ENCODE measurements at regions not wholly inside any gene's neighbourhood (a gene's known extent, or its start where the extent isn't known, plus 50 kb on each side); places are given as distances from the start of the nearest gene placed in this dataset.
"Not testable (repeated sequence)": the region's sequence is repeated elsewhere in the genome, so short reads cannot be mapped to it uniquely, and the experiment has no call there.

DNA sequence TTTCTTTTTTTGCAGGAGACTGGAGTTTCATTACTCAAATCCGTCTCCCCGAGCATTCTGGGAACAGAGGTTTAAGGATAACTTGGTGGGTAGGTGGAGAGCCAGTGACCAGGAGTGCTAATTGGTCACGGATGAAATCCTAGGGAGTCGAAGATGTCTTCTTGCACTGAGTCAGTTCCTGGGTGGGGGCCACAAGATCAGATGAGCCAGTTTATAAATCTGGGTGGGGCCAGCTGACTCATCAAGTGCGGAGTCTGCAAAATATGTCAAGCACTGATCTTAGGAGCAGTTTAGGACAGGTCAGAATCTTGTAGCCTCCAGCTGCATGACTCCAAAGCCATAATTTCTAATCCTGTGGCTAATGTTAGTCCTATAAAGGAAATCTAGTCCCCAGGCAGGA lies 741.3 kb downstream of the PCDH7 start:
- DNase-seq (ENCODE audit: low read depth): peak; percentile 84

GRCh38 chr4:31467781-31468180 lies 747.6 kb downstream of the PCDH7 start:
- DNase-seq (ENCODE audit: low read depth): peak; percentile 61

DNA sequence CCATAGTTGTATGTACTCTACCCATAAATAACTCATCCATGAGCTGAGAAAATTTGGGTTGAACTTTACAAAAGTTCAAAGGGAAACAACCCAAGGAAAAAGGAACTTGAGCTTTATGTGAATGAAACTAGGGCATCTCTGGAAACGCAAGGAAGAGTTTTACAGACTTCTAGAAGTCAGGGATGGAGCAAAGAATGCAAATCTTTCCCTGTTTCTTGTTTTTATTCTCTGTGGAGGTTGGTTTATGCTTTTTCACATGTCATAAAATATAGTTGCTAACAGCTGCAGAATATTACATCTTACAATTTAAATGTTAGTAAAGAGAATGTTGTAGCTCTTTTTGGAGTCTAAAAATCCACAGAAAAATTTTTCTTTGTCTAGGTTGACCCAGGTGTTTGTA lies 754.1 kb downstream of the PCDH7 start:
- DNase-seq (ENCODE audit: low read depth): no peak

DNA sequence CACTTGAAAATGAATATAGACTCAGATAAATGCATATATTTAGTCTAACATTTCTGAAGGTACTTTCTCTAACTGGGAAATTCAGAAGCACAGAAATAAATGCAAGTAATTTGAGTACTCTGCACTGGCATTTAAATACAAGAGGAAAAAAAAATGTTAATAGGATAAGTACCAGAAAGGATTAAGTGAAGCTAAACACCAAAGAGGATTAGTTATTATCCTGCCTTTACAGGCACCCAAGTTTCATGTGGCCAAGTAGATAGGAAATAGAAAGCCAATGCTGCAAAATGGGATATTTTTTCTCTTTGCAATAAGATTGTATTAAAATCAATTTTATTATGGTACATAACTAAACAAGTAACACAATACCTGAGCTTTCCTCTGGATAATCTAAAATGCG lies 762.5 kb downstream of the PCDH7 start:
- DNase-seq (ENCODE audit: low read depth): no peak

- not testable (repeated sequence) for DNase-seq (ENCODE audit: low read depth)
Measured at GRCh38 chr4:31499216-31499615, 779.0 kb downstream of the PCDH7 start.

- no peak for DNase-seq (ENCODE audit: low read depth)
Measured at GRCh38 chr4:31516520-31516919, 796.4 kb downstream of the PCDH7 start.

GRCh38 chr4:31518796-31519250 lies 798.7 kb downstream of the PCDH7 start:
- DNase-seq (ENCODE audit: low read depth): peak; percentile 68

DNA sequence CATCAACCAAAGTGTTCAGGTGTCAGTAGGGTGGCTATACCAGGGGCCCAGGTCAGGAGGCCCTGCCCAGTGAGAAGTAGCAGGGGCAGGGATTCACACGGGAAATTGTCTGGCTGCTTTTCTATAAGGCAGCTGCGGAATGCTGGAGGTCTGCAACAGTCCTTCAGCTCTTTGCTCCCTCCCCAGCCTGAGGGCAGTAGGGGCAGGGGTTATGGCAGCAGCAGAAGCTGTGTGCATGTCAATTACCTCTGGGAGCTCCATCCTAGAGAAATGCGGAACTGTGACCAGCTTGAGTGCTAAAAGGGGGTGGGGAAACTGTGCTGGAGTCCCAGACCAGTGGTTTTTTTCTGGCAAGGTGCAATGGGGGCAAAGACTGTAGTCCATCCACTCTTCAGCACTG lies 810.4 kb downstream of the PCDH7 start:
- no peak for DNase-seq (ENCODE audit: low read depth)

DNA sequence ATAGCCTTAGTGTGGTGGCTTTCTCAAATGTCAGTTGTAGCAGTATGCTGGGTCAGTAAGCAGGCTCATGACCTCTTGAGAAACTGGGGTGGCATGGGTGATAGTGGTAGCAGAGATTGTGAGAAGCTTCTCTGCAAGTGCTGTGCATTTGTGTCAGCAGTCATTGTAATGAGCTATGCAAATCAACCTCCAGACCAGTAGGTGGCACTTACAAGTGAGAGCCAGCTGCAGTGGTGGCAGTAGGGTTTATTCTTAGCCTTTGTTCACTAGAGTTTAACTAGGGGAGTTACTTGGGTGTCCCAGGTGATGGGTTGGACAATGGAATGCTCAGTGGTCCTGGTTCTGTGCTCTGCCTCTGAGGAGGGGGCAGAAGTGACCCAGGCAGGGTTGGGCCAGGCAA lies 818.7 kb downstream of the PCDH7 start:
- no peak for DNase-seq (ENCODE audit: low read depth)

DNA sequence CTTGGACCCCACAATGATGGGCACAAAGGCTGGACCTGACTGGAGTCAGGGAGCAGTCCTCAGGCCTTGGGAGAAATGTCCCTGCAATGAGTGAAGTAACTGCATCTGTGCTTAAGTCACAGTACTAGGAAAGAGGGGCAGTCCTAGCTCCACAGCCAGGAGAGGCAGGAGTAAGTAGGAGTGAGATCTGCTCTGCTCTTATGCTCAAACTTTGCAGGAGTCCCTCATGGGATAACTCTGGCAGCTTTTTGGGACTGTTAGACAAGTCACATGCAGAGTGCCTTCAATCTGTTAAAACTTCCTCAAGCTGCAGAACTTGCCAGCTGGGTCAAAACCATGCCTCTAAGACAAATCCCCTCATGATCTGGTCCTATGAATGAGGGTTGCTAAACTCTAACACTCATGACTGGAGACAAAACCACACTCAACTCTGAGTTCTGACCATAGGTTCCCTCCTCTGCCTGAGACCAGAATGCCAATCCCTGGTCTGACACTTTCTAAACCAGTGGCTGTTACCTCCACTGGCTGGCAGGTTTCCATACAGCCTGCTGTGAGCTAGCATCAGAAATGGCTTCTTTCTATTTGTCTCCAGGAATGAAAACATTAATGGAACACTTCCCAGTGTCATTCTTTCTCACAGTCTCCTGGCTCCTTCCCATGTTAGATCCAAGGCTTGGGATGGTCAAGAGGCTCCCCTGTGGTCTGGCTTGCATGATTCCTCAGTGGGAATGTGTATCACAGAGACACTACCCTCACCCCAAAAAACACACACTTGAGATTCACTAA lies 819.3 kb downstream of the PCDH7 start:
- no peak for DNase-seq (ENCODE audit: low read depth)

DNA sequence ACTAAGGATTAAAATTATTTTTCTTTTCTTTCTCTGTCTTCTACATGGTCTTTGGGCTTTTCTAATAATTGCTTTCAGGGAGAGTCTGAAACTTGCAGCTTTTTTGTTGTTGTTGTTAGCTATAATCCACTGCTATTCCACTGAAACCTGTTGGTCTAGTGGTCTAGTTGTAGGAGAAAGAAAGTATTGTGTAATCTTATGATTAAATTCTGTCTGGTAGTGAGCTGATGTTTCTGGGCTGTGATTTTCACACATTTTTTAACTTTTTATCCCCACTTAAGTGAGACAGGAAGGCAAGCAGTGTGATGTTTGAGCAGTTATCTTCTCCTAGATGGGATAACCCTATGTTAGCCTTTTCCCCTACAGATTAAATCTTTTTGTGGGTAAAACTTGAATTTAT lies 825.2 kb downstream of the PCDH7 start:
- no peak for DNase-seq (ENCODE audit: low read depth)

GRCh38 chr4:31545755-31546154 lies 825.6 kb downstream of the PCDH7 start:
- DNase-seq (ENCODE audit: low read depth): no peak

DNA sequence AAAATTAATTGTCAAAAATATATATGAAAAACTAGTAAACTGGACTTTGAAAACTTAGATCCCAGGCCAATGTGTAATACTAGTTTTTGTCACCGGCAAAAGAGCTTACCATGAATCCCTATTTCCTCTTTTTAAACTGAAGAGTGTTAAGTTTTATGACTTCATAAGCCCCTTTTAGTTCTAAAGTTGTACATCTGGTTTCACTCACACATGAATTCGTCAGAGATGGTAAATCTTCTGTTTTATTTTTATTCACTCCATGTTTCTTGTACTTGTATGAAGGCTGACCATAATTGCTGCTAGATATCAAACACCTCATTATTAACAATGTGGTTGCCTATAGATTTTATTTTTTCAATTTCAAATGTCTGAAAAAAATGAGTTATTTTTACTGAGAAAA lies 827.9 kb downstream of the PCDH7 start:
- DNase-seq (ENCODE audit: low read depth): no peak

- DNase-seq (ENCODE audit: low read depth): no peak
Measured at GRCh38 chr4:31548823-31549222, 828.7 kb downstream of the PCDH7 start.

GRCh38 chr4:31549256-31549655 lies 829.1 kb downstream of the PCDH7 start:
- no peak for DNase-seq (ENCODE audit: low read depth)

DNA sequence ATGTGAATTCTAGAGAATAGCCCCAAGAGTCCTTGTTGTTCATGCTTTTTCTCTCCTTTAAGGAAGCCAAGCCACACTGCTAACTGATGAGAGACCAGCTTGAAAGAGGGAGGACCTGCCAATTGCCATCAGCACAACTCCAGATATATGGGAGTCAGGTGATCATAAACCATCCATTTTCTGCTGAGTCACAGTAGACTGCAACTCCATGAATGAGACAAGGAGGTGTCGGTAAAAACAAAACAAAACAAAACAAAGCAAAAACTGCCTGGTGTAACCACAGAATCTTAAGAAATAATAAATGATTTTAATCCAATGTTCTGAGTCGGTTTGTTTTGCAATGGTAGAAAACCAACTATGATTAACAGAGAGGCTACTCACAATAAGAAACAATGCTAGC lies 837.3 kb downstream of the PCDH7 start:
- DNase-seq (ENCODE audit: low read depth): peak; percentile 2

DNA sequence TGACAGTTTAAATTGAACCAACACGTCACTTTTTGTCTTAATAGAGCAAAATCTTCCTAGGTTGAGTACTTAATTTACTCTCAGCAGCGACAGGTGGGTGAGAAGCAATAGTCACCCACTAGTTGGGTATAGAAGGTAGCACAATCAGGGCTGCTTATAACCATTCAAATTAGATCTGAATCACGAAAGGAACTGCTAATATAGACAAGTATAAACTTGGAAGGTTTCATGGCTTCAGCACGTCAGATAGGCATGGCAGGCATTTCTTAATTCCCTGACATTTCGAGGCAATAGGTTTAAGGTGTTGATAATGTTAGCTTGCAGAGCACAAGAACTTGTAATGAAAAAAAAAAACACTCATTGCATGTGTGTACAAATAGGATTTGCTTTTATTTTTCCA lies 853.4 kb downstream of the PCDH7 start:
- DNase-seq (ENCODE audit: low read depth): no peak

DNA sequence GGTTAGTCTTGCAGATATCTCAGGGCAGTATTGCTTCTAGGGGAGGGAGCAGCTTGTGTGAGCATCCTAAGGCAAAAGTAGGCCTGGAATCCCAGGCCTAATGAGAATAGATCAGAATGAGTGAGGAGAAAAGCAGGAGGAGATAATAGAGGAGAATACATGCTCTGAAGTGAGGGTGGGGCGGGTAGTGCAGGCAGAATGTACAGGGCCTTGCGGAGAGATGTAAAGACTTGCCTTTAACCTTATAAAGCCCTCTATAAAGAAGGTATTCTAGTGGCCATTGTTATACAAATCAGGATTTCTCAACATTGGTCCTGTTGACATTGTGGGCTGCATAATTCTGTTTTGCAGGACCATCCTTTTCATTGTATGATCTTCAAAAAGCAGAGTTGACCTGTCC lies 855.3 kb downstream of the PCDH7 start:
- no peak for DNase-seq (ENCODE audit: low read depth)

GRCh38 chr4:31580843-31581242 lies 860.7 kb downstream of the PCDH7 start:
- no peak for DNase-seq (ENCODE audit: low read depth)

- DNase-seq (ENCODE audit: low read depth): no peak
Measured at GRCh38 chr4:31585503-31585902, 865.3 kb downstream of the PCDH7 start.

DNA sequence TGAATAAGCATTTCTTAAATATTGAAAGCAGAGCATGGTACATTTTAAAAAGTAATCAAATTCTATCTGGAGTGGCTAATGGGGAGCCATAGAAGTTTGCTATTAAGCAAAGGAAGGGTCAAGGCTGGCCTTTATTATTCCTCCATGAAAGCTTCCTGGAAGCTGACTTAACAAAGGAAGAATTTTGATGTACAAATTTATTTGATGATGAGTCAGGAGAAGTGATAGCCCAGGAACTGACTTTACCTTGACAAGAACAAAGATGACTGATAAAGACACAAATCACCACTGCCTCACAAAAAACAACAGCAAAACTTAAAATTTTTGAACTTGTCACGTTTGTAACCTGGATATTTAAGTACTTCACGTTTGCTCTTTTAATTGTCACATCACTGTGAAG lies 872.1 kb downstream of the PCDH7 start:
- DNase-seq (ENCODE audit: low read depth): peak; percentile 43

- DNase-seq (ENCODE audit: low read depth): no peak
Measured at GRCh38 chr4:31595496-31595895, 875.3 kb downstream of the PCDH7 start.

DNA sequence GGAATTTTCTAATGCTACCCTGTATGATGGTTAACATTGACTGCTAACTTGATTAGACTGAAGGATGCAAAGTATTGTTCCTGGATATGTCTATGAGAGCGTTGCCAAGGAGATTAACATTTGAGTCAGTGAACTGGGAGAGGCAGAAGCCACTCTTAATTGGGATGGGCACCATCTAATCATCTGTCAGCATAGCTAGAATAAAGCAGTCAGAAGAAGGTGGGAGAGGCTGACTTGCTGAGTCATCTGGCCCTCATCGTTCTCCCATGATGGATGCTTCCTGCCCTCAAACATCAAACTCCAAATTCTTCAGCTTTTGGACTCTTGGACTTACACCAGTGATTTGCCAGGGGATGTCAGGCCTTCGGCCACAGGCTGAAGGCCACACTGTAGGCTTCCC lies 878.5 kb downstream of the PCDH7 start:
- peak; percentile 40 for DNase-seq (ENCODE audit: low read depth)

DNA sequence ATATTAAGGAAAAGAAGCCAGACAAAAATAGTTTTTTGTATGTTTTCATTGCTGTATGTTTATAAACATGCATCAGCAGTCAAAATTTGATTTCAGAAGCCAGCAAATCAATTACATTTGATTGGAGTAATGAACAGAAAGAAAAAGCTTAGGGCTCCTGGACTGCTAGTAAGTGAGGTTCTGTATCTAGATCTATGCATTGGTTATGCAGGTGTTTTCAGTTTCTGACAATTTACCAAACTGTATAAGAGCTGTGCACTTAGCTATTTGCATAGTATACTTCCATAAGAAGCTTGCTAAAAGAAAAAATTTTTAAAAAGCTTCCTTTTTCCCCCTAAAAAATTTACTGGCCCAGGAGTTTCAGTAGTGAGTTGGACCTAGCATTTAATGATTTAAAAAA lies 881.6 kb downstream of the PCDH7 start:
- no peak for DNase-seq (ENCODE audit: low read depth)
